Glomerular visceral epithelial cell (primary cell): ENCODE measurements at regions not wholly inside any gene's neighbourhood (a gene's known extent, or its start where the extent isn't known, plus 50 kb on each side); places are given as distances from the start of the nearest gene placed in this dataset.
A peak's percentile ranks its signal among the peaks of the same experiment; 100 is the strongest.

ENCODE experiments used
- DNase-seq: peaks from one replicate; pipeline ENCODE4 v3.0.0-alpha.2; 2016; ENCODE audit errors: extremely low spot score

DNA sequence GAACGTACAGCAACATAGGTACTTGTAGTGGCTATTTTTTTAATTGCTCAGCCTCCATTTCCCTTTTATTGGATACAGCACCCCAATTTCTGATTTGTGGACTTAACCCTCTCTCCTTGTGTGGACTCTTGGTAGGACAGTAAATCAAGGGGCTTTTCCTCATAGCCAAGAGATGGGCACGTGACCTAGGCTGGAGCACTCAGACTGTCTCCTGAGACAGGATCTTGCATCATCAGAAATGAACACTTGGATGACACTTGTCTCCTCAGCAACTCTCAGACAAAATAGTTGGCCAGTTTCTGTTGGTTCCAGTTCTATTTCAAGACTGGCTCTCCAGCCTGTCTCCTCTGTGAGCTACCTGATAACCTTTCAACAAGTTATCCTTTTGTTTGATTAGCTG, 112.9 kb upstream of the ZNF678 start:
- no peak for DNase-seq

DNA sequence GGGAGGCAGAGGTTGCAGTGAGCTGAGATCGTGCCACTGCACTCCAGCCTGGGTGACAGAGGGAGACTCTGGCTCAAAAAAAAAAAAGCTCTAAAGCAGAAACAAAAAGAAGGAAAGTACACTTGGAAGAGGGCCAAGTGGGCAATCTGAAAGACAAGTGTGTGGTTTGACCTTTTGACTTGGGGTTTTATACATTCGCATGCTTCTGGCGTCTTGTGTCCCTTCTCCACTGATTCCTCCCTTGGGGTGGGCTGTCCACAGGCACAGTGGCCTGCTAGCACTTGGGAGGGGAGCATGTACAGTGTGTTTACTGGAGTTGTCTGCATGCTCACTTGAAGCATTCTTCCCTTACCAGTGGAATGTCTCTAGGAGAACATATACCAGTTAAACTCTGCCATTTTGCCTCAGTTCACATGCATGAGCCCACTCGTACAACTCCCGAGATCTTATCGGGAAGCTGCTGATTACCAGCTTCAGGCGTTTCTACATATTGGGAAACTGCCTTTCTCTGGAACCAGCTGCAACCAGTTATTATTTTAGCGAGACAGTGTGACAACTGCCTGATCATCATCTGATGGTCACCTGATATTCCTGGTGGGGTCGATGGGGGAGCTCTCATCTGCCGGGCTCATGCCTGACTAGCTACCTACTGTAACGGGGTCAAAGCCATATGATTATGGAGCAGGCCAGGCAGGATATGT, 113.5 kb upstream of the ZNF678 start:
- peak; percentile 10 for DNase-seq

DNA sequence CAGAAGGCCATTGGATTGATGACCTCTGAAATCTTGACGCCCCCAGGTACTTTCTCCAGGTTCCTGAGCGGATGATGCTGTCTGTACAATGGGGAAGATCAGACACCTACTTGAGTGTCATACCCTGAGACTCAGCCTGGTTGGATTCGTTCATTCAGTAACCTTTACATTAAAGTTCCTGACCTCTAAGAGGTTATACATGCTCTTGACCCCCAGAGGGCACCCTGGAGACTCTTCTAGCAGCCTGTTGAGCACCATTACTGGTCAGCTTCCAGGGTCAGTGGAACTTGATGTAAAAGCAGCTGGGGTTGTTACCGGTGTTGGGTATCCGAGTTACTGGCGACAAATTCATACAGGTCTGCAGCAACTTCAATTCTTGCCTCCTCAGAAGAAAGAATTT, 114.3 kb upstream of the ZNF678 start:
- peak; percentile 34 for DNase-seq

DNA sequence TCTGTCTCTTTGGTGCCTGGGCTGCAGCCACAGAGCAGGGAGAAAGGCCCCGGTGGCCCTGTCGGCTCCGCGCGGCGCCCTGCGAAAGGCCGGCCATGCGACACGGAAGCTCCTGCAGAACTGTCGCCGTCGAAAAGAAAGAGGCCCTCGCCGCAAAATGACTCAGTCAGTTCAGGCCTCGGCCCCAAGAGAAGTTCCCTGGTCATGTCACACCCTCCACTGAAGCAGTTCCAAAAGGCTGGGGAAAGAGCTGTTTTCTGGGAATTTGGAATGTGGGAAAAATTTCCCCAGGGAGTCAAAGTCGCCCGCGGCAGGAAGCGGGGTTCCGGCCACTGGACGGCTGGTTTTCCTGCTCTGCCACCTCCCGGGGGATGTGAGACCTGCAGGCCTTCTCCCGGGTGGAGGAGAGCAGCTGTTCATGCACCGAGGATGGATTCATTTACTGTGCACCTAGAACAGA, 115.8 kb upstream of the ZNF678 start:
- DNase-seq = no peak

DNA sequence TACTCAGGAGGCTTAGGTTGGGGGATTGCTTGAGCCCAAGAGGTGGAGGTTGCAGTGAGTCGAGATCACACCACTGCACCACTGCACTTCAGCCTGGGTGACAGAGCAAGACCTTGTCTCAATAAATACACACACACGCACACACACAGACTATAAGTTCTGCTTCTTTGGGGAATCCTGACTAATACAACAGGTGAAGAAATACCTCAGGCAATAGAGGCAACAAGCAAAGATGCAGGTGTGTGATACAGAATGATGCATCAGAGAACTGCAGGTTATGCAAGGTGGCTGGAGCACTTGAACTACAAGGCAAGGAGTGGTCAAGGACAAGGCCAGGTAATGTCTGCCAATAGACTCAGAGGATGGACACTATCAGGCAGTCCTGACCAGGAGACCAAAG, 117.6 kb upstream of the ZNF678 start:
- DNase-seq = no peak

DNA sequence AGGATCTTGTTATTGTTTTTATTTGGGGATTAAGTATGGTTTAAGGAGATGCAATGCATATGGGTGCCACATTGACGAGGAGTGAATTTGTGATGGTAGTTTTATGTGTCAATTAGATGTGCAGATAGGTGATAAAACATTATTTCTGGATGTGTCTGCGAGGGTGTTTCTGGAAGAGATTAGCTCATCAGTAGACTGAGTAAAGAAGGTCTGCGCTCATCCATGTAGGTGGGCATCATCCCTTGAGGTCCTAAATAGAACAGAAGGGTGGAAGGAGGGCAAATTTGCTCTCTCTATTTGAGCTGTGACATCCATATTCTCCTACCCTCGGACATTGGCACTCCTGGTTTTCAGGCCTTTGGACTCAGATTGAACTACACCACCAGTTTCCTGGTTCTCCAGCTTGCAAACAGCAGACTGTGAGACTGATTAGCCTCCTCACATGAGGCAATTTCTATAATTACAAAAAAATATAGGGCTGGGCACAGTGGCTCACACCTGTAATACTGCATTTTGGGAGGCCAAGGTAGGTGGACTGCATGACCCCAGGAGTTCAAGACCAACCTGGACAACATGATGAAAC, 118.2 kb upstream of the ZNF678 start:
- no peak for DNase-seq

DNA sequence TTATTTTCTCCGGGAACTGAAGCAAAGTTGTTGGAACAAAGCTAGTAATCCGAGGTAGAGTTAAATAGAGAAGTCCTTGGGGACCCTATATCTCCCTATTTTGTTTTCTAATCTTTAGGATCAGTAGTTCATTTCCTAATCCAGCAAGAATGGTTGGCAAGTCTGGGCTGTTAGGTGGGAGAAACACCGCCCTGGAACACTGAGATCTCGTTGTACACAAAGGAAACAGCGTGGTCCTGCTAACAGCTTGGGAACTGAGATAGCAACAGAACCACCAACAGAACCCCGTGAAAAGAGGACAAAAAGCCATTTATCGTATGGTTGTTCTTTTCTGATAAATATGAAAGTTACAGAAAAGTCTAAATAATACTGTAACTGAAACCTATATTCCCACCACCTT, 121.9 kb upstream of the CDC42BPA start:
- no peak for DNase-seq

DNA sequence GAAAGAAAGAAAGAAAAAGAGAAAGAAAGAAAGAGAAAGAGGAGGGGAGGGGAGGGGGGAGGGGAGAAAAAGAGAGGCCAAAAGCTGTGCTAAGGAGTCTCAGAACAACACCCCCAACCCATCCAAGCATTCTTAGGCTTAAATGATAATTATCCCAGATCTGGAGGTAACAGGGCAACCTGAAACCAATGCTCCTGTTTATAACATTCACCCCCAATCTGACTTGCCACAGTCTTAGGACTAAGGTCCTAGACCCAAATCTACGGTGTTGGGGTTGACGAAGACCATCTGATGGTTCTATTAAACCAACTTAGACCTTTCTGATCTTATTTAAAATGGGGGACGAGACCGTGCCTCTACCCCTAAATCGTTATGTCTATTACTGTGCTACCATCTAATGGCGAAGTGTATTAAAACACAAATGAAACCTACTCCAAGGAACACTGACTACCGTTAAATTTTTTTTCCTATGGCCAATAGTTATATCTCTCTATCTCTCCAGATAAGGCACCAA, 119.3 kb upstream of the CDC42BPA start:
- DNase-seq = peak; percentile 52

DNA sequence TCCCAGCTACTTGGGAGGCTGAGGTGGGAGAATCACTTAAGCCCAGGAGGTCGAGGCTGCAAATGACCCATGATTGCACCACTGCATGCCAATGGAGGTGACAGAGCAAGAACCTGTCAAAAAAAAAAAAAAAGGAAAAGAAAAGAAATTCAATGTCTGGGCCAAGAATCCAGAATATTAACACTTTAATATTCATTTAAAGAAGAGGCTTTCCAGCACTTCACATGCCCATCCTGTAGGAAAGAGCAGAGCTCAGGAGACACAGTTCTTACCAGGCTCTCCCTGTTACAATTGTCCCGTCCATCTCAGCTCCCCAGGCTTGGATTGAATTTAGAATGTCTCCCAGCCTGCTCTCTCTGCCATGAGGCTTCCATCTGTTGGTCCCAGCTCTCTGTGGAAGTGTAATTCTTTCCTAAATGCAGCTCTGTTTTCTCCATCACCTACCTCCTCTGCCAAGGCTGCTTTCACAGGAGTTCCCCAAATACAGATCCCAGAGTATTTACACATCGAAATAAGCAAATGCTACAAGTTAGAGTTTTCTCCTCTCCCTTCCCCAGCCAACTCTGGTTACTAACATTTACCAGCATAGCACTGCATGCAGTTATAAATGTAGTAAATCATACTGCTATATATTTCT, 116.6 kb upstream of the CDC42BPA start:
- DNase-seq = no peak

DNA sequence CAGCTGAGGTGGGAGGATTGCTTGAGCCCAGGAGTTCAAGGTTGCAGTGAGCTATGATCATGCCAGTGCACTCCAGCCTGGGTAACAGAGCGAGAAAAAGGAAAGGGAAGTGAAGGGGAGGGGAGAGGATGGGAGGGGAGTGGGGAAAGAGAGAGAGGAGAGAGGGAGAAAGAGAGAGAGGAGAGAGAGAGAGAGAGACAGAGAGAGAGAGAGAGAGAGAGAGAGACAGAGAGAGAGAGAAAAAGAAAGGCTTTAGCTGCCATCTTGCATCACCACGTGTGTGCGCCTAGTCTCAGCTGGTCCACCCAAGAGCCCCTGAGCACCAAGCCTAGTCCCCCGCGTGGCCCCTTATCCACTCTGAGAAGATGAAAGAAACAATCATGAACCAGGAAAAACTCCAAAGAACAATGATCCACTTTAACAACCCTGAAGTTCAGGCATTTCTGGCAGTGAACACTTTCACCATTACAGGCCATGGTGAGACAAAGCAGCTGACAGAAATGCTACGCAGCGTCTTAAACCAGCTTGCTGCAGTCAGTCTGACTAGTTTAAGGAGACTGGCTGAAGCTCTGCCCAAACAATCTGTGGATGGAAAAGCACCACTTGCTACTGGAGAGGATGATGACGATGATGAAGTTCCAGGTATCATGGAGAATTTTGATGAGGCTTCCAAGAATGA, 115.5 kb upstream of the CDC42BPA start:
- DNase-seq = no peak

DNA sequence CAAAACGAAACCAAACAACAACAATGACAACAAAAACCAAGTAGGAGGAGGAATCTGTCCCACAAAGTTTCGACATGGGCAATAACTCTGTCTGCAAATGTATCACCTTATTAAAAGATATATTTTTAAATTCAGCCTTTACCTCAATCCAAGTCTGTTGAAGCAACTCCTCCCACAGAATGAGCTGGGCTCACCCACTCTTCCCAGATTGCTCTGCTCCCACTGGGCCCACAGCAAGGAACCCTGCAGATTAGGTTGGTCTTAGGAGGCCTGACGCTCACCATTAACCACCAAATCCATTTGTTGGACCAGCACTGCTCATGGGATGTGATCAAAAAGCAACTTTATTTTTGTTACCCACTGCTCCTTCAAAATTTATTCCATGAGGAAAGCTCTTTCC, 114.7 kb upstream of the CDC42BPA start:
- DNase-seq = no peak

DNA sequence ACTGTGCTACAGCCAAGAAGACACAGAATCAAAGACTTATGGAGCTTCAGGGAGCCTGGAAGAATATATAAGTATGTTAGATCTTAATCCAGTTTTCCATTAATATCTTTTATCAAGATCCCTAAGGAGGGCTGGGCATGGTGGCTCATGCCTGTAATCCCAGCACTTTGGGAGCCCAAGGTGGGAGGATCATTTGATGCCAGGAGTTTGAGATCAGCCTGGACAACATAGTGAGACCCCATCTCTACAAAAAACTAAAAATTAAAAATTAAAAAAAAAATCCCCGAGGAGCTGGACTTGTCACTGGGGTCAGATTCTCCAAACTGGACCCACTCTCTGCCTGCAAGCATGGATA, 113.9 kb upstream of the CDC42BPA start:
- DNase-seq = no peak

DNA sequence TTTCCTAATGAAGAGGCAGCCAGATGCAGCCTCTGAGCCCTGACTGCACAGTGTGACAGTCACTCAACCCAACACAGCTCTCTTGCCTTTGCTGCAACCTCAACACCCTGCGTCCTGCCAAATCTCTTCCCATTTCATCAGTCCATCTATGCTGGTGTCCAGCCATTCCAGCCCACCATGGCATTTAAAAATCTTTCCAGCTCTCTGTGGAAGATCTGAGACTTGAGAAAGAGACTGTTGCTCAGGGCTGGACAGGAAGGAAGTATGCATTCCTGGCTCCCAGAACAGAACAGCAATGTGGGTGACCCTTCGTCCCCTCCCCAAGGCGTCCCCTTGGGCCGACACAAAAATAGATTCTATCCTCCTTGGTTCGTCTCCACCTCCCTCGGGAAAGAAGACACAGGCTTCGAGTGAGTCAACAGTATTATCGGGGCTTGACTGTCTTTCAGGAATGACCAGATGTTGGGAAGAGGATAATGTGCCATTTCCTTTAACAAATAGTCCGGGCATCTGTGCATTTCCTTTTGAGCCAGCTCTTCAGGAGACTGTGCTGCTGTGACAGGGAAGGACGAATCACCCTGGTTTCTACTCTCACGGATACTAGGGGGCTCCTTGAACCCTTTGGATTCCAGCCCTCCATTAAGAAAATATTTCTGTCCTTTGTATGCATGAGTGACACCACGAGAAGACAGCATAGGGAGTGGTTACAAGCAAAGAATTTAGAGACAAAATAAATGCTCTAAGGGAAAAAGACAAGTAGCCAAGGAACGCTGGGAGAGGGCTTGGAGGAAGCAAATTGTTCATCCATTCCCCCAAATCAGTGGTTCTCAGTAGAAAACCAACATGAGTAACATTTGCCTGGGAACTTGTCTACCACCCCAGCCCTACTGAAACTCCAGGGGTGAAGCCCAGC, 111.4 kb upstream of the CDC42BPA start:
- DNase-seq = no peak

DNA sequence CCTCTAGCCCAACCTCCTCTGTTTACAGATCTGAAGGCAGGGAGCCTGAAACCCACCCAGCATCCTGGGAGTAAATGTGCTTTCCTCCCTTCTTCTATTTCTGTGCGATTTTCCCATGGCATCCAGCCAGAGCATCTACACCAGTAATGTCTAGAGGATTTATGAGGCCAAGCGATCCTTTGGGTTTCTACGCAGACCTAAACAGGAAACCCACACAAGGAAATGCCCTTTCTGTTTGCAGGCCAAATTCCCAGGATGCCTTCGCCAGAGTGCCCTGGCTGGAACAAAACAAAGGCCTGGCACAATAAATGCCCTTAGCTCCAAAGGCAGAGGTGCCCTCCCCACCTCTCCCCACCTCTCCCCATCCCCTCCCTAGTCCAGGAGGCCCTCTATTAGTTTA, 110.5 kb upstream of the CDC42BPA start:
- peak; percentile 9 for DNase-seq

DNA sequence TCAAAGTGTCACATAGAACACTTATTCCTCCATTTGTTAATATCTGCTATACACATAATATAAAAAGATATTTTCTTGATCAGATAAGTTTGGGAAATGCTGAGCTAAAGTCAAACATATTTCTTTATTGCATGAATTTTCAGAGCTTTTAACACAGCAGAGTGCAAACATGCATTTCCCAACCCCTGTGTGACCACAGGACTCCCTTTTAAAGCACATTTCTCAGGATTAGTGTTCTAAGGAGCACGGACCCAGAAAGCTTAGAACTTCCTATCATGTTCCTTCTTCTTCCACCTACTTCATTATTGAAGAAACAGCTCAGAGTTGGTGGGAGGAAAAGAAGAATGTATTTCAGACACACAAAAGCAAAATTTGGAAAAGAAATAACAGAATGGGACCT, 109.1 kb upstream of the CDC42BPA start:
- no peak for DNase-seq

DNA sequence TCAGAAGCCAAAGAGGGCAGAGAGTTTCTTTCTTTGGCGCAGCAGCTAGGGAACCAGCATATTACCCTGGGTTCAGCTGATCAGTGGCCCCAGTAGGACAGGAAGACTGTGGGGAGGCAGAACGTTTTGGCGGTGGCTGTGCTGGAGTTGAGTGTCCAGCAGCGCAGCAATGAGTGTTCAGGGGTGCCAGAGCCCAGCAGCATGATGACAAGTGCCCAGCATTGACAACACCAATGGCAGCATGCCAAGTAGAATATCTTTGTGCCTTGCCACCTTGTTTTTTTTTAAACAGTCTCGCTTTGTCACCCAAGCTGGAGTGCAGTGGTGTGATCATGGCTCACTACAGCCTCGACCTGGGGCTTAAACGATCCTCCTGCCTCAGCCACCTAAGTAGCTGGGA, 106.7 kb upstream of the CDC42BPA start:
- DNase-seq = no peak

DNA sequence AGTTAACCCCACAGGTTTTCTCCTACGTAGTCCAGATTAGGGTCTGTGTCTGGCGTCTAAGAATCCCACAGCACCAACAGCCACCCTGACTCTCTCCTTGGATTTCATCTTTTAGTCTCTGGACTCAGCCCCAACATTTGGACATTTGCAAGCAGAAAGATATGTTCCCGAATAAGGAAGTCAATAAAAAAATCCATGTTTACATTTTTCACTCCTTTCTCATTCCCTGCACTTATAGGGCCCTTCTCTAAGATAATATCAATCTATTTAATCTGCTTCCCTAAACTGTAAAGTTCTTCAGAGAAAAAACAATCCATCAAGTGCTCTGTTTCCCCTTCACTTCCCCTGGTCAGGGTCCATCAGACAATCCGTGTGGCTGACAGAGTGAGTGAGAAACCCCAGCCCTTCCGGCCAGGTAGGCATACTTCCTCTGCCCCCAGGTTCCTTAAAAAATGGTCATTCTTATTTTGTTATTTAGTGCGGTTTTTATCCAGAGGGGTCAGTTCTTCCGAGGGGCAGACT, 105.9 kb upstream of the CDC42BPA start:
- DNase-seq = no peak

DNA sequence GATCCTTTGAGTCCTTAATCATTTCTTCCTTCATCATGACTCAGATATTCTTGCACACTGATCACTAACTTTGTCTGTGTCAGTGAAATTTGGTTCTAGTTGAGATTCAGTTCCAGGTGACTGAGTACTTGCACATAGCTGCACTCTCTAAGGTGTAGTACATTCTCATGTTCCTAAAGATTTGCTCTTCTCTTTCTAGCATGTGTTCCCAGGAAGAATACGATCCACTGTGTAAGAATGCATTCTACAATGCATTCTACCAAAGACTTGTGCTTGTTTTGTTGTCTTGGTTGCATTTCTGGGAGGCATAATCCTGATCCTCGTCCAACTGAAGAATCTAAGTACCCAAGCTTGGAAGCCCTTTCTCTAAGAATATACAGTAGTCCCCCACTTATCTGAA, 104.3 kb upstream of the CDC42BPA start:
- DNase-seq = no peak

DNA sequence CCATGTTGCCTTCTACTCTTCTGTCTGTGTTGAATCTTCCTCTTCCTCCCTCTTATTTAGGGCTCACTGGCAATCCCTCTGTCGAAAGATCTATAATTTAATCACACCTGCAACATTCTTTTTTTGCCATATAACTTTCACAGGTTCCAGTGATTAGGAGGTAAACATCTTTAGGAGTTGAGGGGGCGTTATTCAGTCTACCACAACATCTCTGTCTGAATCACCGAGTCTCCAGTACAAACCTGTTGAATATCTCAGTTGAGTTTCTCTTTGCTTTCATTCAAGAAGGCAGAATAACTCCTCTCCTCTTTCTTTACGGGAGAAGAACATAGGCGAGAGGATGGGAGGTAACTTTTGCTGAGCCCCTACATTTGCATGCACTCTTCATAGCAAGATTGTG, 101.9 kb upstream of the CDC42BPA start:
- DNase-seq = no peak

DNA sequence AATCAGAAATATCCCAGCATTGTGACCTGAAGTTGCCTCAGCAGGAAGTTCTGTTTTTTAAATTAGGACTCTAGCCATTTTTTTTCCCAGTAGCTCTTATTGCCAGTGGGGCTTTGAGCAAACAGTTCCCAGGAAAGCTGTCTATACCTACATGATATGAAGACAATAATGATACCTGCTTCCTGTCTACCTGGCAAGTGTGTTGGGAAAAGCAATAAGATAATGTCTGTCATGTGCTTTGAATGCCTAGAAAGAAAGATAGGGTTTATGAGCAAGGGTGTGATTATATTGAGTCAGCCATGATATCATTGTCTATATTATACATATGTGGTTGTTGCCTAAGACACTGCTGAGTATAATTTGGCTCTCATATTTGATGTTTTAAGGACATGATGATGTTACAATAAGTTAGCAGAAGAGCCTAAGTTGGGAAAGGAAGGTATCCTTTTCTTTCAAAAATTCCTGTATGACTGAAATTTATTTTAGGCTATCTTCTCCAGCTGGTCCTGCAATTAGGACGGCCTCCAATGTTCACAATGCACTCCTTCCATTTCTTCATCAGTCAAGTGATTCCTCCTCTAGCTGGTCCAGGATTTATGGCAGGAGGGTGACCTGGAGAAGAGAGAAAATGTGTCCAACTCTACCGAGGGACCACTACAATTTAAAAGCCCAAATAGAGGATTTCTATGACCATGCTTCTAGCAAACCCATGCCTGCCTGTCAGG, 99.6 kb upstream of the CDC42BPA start:
- DNase-seq = no peak
